WERI-Rb-1 (cell line): ENCODE measurements at regions not wholly inside any gene's neighbourhood (a gene's known extent, or its start where the extent isn't known, plus 50 kb on each side); places are given as distances from the start of the nearest gene placed in this dataset.

Source experiments
- DNase-seq: peaks from one replicate; pipeline ENCODE4 v3.0.0-alpha.2; 2020
- H3K27ac ChIP-seq: fragments of 250-450 bp; sonication (Bioruptor Pico); 2 replicates; pipeline ENCODE4 v1.5.1; 2020; ENCODE audit warnings: mild to moderate bottlenecking, moderate library complexity
- H3K27me3 ChIP-seq: fragments of 250-450 bp; sonication (Bioruptor Pico); 2 replicates; pipeline ENCODE4 v1.5.1; 2021; ENCODE audit warnings: mild to moderate bottlenecking, low read depth, moderate library complexity; ENCODE audit not compliant: insufficient read depth, severe bottlenecking
- H3K36me3 ChIP-seq: fragments of 250-450 bp; sonication (Bioruptor Pico); 2 replicates; pipeline ENCODE4 v1.5.1; 2020; ENCODE audit warnings: mild to moderate bottlenecking, moderate library complexity
- H3K4me3 ChIP-seq: 2 replicates; pipeline ENCODE4 v1.5.1; 2011; ENCODE audit warnings: low read depth, mild to moderate bottlenecking, control low read depth, low read length
- H3K9me3 ChIP-seq: fragments of 250-450 bp; sonication (Bioruptor Pico); 2 replicates; pipeline ENCODE4 v1.5.1; 2021; ENCODE audit warnings: mild to moderate bottlenecking, moderate library complexity; ENCODE audit not compliant: severe bottlenecking
- CTCF ChIP-seq: IDR thresholded peaks from 2 replicates; pipeline ENCODE4 v1.5.1; 2011; ENCODE audit warnings: low read depth, mild to moderate bottlenecking, control low read depth, inconsistent platforms, low read length

GRCh38 chr18:71729611-71730010 lies 814.5 kb downstream of the CBLN2 start:
- DNase-seq = no peak
- TF ChIP-seq CTCF = no peak
- no peaks in the 10 kb centered on the region for H3K36me3 ChIP-seq
- no peaks in the 10 kb centered on the region for H3K27me3 ChIP-seq
- no peaks in the 10 kb centered on the region for H3K9me3 ChIP-seq
- H3K4me3 ChIP-seq = no peak overlapping the region
- no peak overlapping the region for H3K27ac ChIP-seq

- Histone ChIP-seq H3K4me3 (no peak overlapping the region), H3K27ac (no peak overlapping the region), H3K27me3 (no peaks in the 10 kb centered on the region), H3K36me3 (no peaks in the 10 kb centered on the region), H3K9me3 (no peaks in the 10 kb centered on the region)
- DNase-seq = no peak
- no peak for TF ChIP-seq CTCF
Observed at GRCh38 chr18:71727909-71728308, 816.2 kb downstream of the CBLN2 start.

GRCh38 chr18:71725256-71725655 lies 818.9 kb downstream of the CBLN2 start:
- no peaks in the 10 kb centered on the region for H3K27me3 ChIP-seq
- DNase-seq = no peak
- no peaks in the 10 kb centered on the region for H3K9me3 ChIP-seq
- no peak overlapping the region for H3K27ac ChIP-seq
- no peaks in the 10 kb centered on the region for H3K36me3 ChIP-seq
- no peak for TF ChIP-seq CTCF
- H3K4me3 ChIP-seq = no peak overlapping the region

GRCh38 chr18:71707985-71708500 lies 836.1 kb downstream of the CBLN2 start:
- TF ChIP-seq CTCF = no peak
- DNase-seq = no peak
- no peaks in the 10 kb centered on the region for H3K36me3 ChIP-seq
- H3K27me3 ChIP-seq = no peaks in the 10 kb centered on the region
- no peak overlapping the region for H3K4me3 ChIP-seq
- no peak overlapping the region for H3K27ac ChIP-seq
- no peaks in the 10 kb centered on the region for H3K9me3 ChIP-seq

GRCh38 chr18:71707400-71707799 lies 836.7 kb downstream of the CBLN2 start:
- no peak for TF ChIP-seq CTCF
- Histone ChIP-seq H3K27me3 (no peaks in the 10 kb centered on the region), H3K9me3 (no peaks in the 10 kb centered on the region), H3K4me3 (no peak overlapping the region), H3K36me3 (no peaks in the 10 kb centered on the region), H3K27ac (no peak overlapping the region)
- no peak for DNase-seq

- no peak for DNase-seq
- no peak for TF ChIP-seq CTCF
- Histone ChIP-seq H3K27ac (no peak overlapping the region), H3K4me3 (no peak overlapping the region), H3K36me3 (no peaks in the 10 kb centered on the region), H3K9me3 (no peaks in the 10 kb centered on the region), H3K27me3 (no peaks in the 10 kb centered on the region)
Observed at GRCh38 chr18:71689416-71690160, 854.6 kb downstream of the CBLN2 start.
